Cerebellar nuclear complex (tissue), 1 donor: ENCODE measurements at regions not wholly inside any gene's neighbourhood (a gene's known extent, or its start where the extent isn't known, plus 50 kb on each side); places are given as distances from the start of the nearest gene placed in this dataset.
"Not testable (repeated sequence)": the region's sequence is repeated elsewhere in the genome, so short reads cannot be mapped to it uniquely, and the experiment has no call there.

Experiments
- DNase-seq, 2 experiments: peaks; one replicate each; lab custom pipeline; 2025; lab: John Stamatoyannopoulos, UW

DNA sequence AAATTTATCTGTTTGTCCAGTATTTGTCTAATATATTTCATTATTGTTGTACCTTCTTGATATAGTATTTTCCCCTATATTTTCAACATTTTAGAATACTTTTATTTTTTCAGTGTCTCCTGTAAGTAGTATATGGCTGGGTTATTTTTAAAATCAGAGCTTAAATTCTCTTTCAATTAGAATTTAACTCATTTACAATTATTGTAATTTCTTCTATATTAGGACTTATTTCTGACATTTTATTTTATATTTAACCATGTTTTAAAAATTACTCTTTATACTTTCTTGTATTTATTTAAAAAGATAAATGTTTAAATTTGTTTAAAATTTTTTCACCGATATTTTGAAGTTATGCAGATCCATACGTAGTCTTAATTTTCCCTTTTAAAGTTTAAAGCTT is 220.0 kb upstream of the NPVF start:
- no peak for DNase-seq

DNA sequence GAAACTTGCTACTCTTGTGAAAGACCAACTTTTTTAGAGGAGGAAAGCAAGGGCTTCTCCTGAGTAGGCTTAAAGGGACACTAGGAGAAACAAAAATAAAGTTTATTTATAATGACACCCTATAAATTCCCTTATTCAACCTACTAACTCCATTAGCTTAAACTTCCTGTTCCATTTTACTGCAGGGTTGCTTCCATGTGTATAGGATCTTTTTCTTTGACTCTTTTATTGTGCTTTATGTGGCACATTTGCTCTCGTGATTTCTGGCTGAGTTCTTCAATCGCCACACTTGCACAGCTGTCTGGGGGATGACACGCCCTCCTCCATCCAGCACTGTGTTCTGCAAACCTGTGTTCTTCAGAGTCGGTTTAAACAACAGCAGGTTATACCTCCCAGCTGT is 225.7 kb upstream of the NPVF start:
- no peak for DNase-seq

DNA sequence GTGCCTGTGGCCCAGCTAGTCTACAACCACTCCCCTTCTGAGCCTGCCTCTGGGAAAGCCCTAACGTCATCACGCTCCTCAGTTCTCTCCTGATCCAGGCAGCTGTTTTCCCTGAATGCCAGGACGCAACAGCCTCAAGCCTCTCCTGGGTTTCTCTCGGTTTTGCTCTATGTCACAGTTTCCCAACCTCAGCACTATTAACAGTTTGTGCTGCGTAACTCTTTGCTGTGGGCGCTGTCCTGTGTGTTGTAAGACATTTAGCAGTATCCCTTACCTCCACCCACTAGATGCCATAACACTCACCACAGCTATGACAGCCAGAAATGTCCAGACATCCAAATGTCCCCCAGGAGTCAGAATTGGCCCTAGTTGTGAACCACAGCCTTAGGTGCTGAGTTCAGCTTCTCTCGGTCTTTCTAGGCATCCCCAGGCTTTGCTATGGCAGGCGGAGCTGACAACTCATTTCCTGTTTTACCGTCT is 226.3 kb upstream of the NPVF start:
- no peak for DNase-seq

DNA sequence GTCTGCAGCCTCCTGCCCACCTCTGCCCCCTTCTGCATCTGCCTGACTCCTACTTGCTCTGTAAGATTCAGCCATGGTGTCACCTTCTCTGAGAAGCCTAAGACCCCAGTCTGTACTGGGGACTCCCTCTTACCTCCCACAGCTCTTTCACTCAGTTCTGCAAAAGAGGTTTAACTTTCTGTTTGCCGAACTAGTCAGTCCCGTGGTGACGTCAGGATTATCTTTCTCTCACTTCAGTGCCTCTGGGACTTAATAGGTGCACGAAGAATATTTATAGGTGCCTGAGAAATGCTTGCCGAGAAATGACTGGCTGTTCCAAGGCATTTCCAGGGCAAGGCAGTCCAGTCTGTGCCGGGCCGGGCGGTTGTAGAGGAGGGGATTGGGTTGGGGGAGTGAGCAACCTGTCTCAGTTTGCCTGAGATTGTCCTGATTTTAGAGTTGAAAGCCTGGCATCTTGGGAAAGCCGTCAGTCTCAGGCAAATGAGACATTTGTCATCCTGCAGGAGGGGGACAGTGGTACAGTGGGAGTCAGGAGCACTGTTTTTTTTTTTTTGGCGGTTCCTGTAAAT is 227.5 kb upstream of the NPVF start:
- no peak for DNase-seq

DNA sequence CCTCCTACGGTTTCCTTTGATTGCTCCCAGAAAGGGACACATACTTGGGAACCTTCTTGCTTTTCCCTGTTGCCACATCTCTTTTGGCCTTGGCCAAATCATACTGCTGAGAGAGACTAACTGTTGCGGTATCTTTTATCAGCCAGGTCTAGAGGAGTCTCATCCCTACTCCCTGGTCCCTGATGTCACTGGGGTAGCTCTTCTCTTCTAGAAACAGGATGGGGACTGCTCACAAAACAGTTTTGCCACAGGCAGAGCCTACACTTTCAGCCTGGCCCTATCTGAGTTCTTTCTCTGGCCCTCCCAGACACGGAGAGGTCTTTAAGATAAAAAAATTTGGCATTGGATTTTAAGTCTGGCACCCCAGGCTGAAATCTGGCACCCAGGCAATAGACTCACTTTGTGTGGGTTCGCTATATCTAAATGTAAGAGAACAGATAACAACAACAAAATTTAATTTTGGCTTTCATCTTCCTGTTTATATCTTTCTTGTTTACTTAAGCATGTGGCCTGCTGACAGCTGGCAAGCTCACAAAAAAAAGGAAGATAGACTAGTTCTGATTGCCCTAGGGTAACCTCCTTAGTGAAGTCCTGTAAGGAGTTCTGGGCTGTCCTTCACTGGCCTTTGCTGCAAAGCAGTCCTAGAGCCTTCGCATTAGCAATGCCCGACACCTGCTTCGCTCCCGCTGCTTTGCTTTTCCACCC is 228.3 kb upstream of the NPVF start:
- DNase-seq, result no peak

DNA sequence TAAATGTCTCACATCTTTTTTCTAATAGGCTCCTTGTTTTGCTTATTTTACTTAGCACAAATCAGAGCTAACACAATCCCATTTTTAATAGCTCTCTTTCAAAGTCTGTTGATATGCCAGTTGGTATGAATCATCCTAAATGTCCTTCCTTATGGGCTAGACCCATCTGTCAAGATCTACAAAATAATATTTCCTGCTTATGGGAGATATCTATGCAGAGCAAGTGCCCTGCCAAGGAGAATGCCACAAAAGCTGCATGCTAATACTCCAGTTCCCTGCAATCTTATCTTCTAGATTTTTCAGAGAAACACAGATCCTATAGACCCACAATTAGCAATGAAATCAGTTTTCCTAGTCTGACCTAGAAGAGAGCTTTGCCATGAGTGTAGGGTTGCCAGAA is 230.8 kb upstream of the NPVF start:
- DNase-seq, result no peak

DNA sequence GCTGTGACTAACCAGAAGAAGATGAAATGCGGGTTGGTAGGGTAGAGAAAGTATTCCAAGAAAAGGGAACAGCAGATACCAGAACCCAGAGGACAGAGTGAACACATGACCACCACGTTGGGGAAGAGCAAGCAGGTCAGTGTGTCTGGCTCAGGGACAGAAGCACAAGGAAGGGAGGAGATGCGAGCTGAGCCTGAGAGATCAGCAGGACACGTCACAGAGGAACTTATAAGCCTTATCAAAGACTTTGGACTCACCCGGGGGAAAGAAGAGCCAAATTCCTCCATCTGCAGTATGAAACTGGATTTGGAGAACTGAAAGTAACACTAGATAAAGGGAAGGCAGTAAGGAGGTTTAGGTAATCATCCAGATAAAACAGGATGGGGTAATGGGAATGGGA is 232.1 kb upstream of the NPVF start:
- DNase-seq, result no peak

DNA sequence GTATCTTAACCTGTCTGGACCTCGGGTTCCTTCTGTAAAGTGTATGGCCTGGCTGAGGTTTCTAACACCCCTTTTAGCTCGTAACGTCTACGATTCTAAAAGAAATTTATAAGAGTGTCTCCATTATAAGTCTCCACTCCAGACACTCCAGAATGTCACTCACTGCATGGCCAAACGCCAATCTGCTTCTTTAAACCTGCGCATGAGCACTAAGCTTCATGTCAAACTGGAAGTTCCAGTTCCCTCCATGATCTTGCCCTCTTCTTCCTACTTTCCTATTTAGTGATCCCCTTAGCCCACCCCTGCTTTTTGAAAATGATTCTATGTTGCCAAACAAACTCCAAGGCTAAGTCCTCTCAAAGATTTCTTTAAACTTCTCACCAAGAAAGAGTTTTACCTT is 241.4 kb upstream of the NPVF start:
- DNase-seq, result no peak

DNA sequence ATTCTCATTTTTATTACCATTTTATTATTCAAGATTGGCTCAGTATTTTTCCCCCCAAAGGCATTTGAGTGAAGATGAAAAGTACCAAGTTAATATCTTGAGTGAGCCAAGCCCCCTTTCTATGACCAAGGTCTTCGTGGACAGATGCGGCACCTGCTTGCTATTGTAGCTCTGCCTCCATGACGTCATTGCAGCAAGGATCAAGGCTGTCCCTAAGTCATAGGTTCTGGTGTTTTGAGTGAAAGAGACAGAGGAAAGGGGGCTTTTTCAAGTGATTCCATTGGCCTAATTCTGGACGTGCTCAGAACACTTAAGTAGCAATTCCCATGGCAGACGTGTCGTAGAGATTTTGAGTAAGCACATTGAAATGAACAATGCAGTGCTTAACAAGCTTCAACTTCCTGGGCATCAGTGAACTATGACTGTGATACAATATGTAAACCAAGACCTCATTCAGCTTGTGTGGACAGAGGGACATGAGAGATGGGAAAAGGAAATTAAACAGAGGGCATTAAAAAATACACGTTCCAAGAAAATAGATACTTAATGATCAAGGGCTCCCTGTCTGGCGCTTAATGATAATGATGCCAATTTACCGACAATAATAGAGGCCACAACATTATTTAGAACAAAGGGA is 248.7 kb upstream of the NPVF start:
- DNase-seq, result no peak

DNA sequence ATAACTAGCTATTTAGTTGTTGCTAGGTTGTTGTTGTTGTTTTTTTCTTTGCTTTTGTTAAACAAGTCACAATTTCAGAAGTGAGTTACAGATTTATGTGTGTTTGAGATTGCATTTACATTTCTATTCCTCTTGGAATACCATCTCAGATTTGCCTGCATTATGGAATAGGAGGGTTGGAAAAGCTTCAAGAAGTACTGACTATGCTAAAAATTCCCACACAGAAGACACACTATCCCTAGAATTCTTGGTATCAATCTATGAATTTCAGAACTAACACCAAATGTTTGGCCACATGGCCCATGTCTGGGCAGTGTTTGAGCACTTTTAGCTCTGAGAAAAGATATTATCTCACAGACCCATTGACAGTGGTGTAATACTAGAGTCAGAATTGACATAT is 249.9 kb upstream of the NPVF start:
- DNase-seq, result not testable (repeated sequence)

DNA sequence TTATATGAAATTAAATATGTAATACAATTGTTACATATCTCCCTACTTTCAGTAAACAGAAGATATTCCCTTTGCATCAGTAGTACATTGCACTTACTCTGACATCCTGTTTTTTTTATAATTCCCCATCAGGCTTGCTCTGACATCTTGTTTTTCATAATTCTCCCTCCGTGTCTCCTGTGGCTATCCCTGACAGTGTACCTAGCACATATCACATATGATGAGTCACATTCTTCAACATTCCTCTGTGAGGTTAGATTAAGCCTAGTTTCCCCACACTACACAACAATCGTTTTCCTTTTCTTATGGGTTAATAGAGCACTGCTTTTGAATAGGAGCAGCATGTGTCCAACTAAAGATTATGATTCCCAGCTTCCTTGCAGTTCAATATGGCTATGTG is 250.6 kb upstream of the NPVF start:
- no peak for DNase-seq

DNA sequence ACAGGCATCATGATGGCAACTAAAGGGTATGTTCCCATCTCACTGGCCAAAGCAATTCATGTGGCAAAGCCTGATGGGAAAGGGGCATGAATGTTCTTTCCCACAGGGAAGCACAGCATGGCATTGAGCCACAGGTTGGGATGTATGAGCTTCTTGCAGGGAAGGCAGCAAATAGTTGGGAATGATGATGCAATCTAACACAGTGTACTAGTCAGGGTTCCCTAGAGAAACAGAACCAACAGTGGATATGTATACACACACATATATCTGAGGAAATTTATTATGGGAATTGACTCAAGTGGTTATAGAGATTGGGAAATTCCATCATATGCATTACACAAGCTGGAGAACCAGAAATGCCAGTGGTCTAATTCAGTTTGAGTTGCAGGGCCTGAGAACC is 253.6 kb upstream of the NPVF start:
- DNase-seq, result no peak

DNA sequence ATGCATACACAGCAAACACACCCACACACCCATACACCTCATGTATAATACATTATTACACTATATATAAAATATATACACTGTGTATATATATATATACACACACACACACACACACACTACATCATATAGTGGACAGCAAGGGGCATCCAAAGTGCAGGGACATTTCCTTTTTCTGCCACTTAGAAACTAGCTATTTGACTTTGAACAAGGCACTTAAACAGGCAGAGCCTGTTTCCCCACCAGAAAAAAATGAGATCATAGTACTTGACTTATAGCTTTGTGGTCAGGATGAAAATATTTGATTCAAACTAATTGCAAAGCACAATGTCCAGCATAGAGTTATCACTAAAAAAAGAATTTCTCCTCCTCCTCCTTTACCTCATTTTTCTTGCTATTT is 254.3 kb upstream of the NPVF start:
- no peak for DNase-seq

DNA sequence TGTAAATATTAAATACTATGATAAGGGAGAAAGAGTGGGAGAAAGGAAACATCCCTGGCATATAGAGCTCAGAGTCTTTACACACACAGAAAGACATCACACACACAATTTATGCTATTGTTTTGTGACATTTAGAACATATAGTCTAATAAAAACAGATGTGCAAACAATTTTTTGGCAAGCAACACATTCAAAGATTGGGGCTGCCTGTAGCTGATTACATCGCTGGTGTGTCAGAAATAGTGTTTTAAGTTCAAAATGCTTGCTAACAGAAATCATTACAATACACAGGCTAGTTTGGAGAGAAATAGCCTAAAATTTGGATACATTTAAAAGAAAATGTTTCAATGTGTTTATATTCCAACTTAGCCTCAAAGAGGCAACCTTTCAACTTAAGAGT is 256.7 kb upstream of the NPVF start:
- DNase-seq, result no peak

DNA sequence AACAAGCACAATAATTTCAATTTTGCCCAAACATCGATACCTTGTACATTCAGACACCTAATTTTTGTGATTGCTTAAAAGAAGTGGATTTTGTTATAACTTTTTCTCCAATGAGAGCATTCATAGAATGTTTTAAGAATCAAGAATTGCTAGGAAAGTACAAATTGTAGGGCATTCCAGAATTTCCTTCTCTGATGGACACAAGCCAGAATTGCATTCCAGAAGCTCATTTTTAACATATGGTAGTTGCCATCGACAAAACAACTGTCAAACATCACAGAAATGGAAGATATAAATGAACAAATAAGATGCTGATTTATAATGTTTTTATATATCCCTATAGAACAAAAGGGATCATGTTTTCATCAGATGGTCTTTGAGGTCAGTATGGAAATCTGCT is 258.4 kb upstream of the NPVF start:
- DNase-seq, result no peak

DNA sequence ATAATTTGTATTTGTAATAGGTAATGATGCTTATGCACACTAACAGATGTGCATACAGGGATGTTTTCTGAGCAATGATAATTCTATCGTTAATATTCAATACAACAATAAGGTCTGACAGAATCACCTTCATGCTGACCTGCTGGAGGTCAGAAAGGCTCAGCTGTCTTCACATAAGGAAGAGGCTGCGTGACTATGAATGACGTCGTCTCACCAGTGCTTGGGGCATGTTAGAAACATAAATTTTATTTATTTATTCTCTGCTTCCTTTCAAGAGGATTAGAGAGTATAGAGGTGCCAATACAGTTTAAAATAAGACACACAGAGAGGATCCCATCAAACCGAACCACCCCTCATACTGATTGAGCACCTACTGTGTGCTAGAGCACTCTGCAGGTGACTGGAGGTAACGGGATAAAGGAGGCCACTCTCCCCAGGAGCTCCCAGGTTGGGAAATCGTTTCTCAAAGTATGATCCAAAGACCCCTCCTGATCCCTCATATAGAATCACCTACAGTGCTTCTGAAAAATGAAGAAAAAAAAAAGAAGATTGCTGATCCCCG is 265.6 kb upstream of the NPVF start:
- DNase-seq, result no peak

DNA sequence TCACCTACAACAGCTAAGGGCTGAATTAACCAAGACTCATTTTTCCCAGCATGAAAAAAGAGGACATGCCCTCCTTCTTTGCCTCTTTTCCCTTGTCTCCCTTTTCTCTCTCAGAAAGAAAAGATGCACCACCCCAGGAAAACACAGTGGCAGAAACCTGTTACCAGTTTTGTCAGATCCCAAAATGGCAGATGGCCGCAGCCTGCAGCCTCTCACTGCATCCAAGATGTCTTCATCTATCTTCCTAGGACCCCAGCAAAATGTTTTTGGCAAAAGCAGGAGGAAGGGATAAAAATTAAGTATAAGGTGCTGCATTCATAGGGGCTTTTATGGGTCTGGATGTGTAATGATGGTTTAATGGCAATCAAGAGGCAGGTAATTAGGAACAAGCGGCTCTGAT is 266.6 kb upstream of the NPVF start:
- no peak for DNase-seq

DNA sequence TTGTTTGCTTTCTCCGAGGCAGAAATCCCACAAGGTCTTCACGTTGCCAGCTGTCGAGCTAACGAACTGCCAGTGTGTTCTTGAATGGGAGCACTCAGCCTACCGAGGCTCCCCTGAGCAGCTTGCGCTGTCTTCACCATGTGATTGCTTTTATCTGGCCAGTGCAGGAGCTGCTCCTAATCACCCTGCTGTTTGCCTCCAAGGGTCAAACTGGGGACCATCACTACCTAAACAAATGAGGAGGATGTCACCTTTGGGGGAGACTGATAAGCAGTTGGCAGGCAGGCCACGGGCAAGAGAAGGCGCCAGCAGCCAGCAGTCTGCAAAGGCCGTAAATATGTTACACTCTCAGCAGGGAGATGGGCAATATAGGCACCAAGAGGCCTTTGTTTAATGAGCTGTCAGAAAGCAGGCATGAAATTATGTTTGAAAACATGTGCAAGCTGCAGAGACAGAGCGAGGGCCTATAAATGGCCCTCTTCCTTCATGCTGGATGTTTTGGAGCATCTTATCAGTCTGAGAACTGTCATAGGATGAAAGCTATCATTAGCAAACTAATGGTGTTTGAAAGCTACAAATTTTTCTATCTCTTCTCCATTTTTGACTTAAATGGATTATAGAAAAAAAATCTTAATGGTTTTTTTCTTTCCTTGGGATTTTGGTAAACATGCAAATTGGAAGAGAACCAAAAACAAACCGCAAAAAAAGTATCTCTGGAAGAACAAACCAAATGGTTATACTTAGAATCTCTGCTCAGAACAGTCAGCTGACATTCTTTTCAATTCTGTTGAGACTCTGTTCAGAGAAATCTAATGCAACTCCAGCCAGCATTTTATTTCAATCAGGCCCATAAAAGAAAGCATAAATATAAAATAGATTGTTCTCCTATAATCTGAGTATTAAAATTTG is 267.3 kb upstream of the NPVF start:
- no peak for DNase-seq

DNA sequence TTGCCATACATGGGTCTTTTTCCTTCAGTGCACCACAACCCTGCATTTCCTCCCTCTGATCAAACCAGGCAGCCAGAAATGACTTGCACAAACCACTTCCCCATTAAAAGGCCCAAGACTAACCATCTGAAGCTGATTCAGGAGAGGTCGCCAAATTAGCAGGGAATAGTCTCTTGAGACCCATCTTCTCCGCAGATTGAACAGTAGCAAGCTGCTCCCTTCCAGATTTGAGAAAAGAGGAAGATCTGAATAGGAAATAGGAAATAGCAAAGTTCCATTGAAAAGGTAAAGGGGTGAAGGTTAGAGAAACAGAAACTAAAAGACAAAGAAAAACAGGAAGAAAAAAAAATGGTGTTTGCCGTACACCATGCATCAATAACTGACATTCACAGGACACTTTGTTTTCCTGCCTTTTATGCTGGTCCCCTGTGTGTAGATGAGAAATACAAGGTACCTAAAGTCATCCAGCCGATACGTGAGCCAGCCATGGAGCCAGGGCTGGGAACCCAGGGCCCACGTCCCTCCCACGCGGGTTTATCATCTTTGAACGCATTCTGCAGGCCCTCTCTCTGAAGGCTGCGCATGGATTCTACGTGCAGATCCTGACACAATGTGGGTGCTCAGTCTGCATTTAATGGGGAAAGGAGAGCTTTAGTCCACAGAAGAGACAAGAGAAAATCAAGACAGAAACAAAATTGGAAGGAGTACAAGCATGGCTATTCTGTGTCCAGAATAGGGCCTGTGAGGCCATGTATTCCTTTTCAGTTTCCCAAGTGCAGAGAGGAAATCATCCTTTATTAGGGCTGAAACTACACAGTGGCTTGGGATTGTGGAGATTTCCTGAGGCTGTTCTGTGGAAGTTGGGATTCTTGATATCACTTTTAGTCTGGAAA is 268.4 kb upstream of the NPVF start:
- no peak for DNase-seq

DNA sequence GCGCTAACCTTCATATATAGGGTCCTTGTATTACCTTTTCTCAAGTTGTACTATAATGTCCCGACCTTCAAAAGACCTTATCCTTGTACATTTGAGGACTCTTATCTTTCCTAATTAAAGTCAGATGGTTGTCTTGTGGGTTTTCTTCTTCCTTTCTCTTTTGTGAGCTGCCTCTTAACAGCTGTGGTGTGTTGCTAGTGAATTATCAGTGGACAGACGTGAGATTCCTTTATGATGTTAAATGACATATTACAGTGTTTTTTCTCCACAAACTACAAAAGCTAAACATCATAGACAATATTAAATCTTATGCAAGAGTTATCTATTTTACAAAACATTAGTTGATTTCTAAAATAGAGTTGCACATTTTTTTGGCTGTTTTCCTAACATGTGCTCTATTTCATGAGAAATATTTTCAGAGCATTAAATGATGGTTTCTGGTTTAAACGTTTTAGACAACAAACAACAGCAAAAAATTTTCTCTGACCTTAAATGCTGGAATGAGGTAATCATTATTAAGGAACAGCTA is 272.2 kb upstream of the NPVF start:
- no peak for DNase-seq

DNA sequence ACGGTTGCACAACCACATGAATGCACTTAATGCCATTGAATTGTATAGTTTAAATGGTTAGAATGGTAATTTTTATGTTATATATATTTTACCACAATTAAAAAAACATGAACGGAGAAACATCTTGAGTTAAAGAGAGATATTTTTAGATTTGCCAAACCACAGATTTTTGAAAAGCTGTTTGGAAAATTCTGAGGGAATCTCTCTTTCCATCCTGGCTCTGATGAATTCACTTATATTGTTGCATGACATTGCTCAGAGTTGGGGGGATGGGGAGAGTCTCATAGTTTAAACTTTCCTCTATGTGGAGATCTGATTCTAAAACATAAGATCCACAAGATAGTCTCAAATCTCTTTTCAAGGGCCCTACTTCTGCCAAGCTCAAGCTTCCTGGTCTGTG is 275.0 kb upstream of the NPVF start:
- DNase-seq, result no peak
